Neural crest cell (in vitro differentiated cells): ENCODE measurements at regions not wholly inside any gene's neighbourhood (a gene's known extent, or its start where the extent isn't known, plus 50 kb on each side); places are given as distances from the start of the nearest gene placed in this dataset.
"Not testable (repeated sequence)": the region's sequence is repeated elsewhere in the genome, so short reads cannot be mapped to it uniquely, and the experiment has no call there.

Experiments used
- DNase-seq: peaks from one replicate; pipeline ENCODE4 v3.0.0; 2021; ENCODE audit warnings: low read depth, mixed read lengths, low spot score
- H3K27ac Mint-ChIP-seq: one replicate; pipeline ENCODE4 v1.8.0; 2021; ENCODE audit warnings: mild to moderate bottlenecking, mixed read lengths; ENCODE audit not compliant: unreplicated experiment
- H3K27me3 Mint-ChIP-seq: 2 replicates; pipeline ENCODE4 v1.8.0; 2021; ENCODE audit warnings: low read depth, mild to moderate bottlenecking, mixed read lengths
- H3K36me3 Mint-ChIP-seq: 2 replicates; pipeline ENCODE4 v1.8.0; 2021; ENCODE audit warnings: low read depth, mild to moderate bottlenecking, mixed read lengths
- H3K4me1 Mint-ChIP-seq: 2 replicates; pipeline ENCODE4 v1.8.0; 2021; ENCODE audit warnings: mixed read lengths
- H3K4me3 Mint-ChIP-seq: one replicate; pipeline ENCODE4 v1.8.0; 2021; ENCODE audit warnings: mild to moderate bottlenecking, mixed read lengths
- H3K9me3 Mint-ChIP-seq: 2 replicates; pipeline ENCODE4 v1.8.0; 2021; ENCODE audit warnings: mixed read lengths
- TF ChIP-seq, protein P1 (sequence below): fragments of 200-600 bp; sonication (generic); conservative IDR thresholded peaks from 2 replicates; pipeline ENCODE4 v1.5.0; 2021; ENCODE audit warnings: antibody characterized with exemption, mild to moderate bottlenecking

- Mint-ChIP-seq H3K36me3 (peaks cover 13% of the 10 kb centered on the region), H3K4me1 (no peaks in the 10 kb centered on the region), H3K4me3 (no peak overlapping the region), H3K27ac (no peak overlapping the region), H3K27me3 (no peaks in the 10 kb centered on the region), H3K9me3 (peaks cover 34% of the 10 kb centered on the region)
- no peak for DNase-seq
- TF ChIP-seq, protein P1, sequence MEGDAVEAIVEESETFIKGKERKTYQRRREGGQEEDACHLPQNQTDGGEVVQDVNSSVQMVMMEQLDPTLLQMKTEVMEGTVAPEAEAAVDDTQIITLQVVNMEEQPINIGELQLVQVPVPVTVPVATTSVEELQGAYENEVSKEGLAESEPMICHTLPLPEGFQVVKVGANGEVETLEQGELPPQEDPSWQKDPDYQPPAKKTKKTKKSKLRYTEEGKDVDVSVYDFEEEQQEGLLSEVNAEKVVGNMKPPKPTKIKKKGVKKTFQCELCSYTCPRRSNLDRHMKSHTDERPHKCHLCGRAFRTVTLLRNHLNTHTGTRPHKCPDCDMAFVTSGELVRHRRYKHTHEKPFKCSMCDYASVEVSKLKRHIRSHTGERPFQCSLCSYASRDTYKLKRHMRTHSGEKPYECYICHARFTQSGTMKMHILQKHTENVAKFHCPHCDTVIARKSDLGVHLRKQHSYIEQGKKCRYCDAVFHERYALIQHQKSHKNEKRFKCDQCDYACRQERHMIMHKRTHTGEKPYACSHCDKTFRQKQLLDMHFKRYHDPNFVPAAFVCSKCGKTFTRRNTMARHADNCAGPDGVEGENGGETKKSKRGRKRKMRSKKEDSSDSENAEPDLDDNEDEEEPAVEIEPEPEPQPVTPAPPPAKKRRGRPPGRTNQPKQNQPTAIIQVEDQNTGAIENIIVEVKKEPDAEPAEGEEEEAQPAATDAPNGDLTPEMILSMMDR, result no peak
Measured at GRCh38 chrX:76643590-76643989, 216.1 kb downstream of the MAGEE1 start.

- not testable (repeated sequence) for H3K27ac Mint-ChIP-seq, H3K4me1 Mint-ChIP-seq, H3K36me3 Mint-ChIP-seq, H3K4me3 Mint-ChIP-seq, H3K27me3 Mint-ChIP-seq, DNase-seq
- peaks cover 23% of the 10 kb centered on the region for H3K9me3 Mint-ChIP-seq
Measured at GRCh38 chrX:76651369-76651768, 223.9 kb downstream of the MAGEE1 start.

DNA sequence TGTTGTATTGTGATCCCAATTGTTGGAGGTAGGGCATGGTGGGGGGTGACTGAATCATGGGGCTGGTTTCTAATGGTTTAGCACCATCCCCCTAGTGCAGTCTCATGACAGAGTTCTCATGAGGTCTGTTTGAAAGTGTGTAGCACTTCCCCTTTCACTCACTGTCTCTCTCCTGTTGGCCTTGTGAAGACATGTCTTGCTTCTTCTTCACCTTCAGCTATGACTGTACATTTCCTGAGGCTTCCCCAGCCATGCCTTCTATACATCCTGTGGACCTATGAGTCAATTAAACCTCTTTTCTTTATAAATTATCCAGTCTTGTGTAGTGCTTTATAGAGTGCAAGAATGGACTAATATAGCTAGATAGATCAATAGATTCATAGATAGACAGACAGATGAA, 230.0 kb downstream of the MAGEE1 start:
- peaks cover 12% of the 10 kb centered on the region for H3K9me3 Mint-ChIP-seq
- peaks cover 2% of the 10 kb centered on the region for H3K36me3 Mint-ChIP-seq
- H3K4me3 Mint-ChIP-seq, result no peak overlapping the region
- H3K27ac Mint-ChIP-seq, result no peak overlapping the region
- H3K27me3 Mint-ChIP-seq, result no peaks in the 10 kb centered on the region
- H3K4me1 Mint-ChIP-seq, result no peaks in the 10 kb centered on the region
- TF ChIP-seq, protein P1, result no peak
- DNase-seq, result no peak
